CD4-positive, alpha-beta T cell (primary cell): ENCODE measurements at regions not wholly inside any gene's neighbourhood (a gene's known extent, or its start where the extent isn't known, plus 50 kb on each side); places are given as distances from the start of the nearest gene placed in this dataset.

Source experiments
- ATAC-seq: fragments of 200-7000 bp; cut with Tn5 transposase; one replicate; pipeline ENCODE4 v1.10.0; 2022; ENCODE audit warnings: mild to moderate bottlenecking; ENCODE audit not compliant: poor library complexity
- CTCF ChIA-PET: fragments of 350-600 bp; sonication (Branson Sonifier 250); formaldehyde crosslinking; loops from one replicate; lab custom pipeline; 2021; ENCODE audit warnings: antibody characterized with exemption, inconsistent platforms; lab: Charles Lee
- POLR2A ChIA-PET: fragments of 350-600 bp; sonication (Branson Sonifier 250); formaldehyde crosslinking; loops from one replicate; lab custom pipeline; 2021; ENCODE audit warnings: antibody characterized with exemption, inconsistent platforms; lab: Charles Lee
- DNase-seq, 14 experiments: peaks; one replicate each; pipeline ENCODE4 v3.0.0-alpha.2; 2013 to 2020; ENCODE audit warnings: mixed read lengths in 2 of 14
- H3K27ac ChIP-seq, 2 donors: one replicate each; pipeline versions ENCODE4 v1.5.1 to v1.7.0; 2013; ENCODE audit warnings: low read length in 2 of 2, low read depth in 1 of 2, mild to moderate bottlenecking in 1 of 2
- H3K27me3 ChIP-seq, 2 experiments: 1 replicate in 1 of 2; 2 replicates in 1 of 2; pipeline versions ENCODE4 v1.6.1 to v1.7.0; 2013; ENCODE audit warnings: low read length in 2 of 2, control low read depth in 1 of 2, mild to moderate bottlenecking in 1 of 2, moderate library complexity in 1 of 2; ENCODE audit not compliant: insufficient read depth in 2 of 2, control insufficient read depth in 1 of 2
- H3K36me3 ChIP-seq: one replicate; pipeline ENCODE4 v1.6.1; 2013; ENCODE audit warnings: low read length, control low read depth; ENCODE audit not compliant: insufficient read depth
- H3K4me1 ChIP-seq: one replicate; pipeline ENCODE4 v1.6.1; 2013; ENCODE audit warnings: low read length, control low read depth; ENCODE audit not compliant: insufficient read depth
- H3K4me3 ChIP-seq: one replicate; pipeline ENCODE4 v1.5.1; 2013; ENCODE audit warnings: mild to moderate bottlenecking, low read length, moderate library complexity
- H3K9me3 ChIP-seq, 2 experiments: 1 replicate in 1 of 2; 2 replicates in 1 of 2; pipeline versions ENCODE4 v1.6.1 to v1.7.0; 2013; ENCODE audit warnings: low read length in 2 of 2, mild to moderate bottlenecking in 2 of 2, control low read depth in 1 of 2, moderate library complexity in 1 of 2; ENCODE audit not compliant: control insufficient read depth in 1 of 2, insufficient read depth in 1 of 2
- H3K27ac Mint-ChIP-seq: one replicate; pipeline ENCODE4 v1.8.0; 2020; ENCODE audit warnings: mixed read lengths
- H3K27me3 Mint-ChIP-seq: one replicate; pipeline ENCODE4 v1.8.0; 2021; ENCODE audit warnings: mixed read lengths
- H3K36me3 Mint-ChIP-seq: one replicate; pipeline ENCODE4 v1.8.0; 2021; ENCODE audit warnings: low read depth, mixed read lengths
- H3K4me1 Mint-ChIP-seq: one replicate; pipeline ENCODE4 v1.8.0; 2021; ENCODE audit warnings: low read depth, mixed read lengths
- H3K4me3 Mint-ChIP-seq: one replicate; pipeline ENCODE4 v1.8.0; 2020; ENCODE audit warnings: mild to moderate bottlenecking, mixed read lengths
- H3K9me3 Mint-ChIP-seq: one replicate; pipeline ENCODE4 v1.8.0; 2020; ENCODE audit warnings: mixed read lengths
- CTCF ChIP-seq: fragments of 200-600 bp; IDR thresholded peaks from one replicate; pipeline ENCODE4 v1.8.0; 2022; ENCODE audit warnings: antibody characterized with exemption, mild to moderate bottlenecking
- intact Hi-C, 2 experiments: fragments of 100-400 bp; cut with DNase I in 1 of 2; cut with micrococcal nuclease in 1 of 2; formaldehyde crosslinking; loops; one replicate each; pipeline versions ENCODE4 v1.15.1 to v1.9.0; 2023 to 2025; cut with DNase I, micrococcal nuclease

GRCh38 chr13:81025091-81025490 is 684.2 kb upstream of the SPRY2 start:
- Histone ChIP-seq H3K27me3 (no peaks in the 10 kb centered on the region), H3K4me3 (no peak overlapping the region), H3K27ac (no peak overlapping the region), H3K36me3 (no peaks in the 10 kb centered on the region), H3K9me3 (peaks cover 1 to 7% of the 10 kb centered on the region in 2 experiments), H3K4me1 (no peaks in the 10 kb centered on the region)
- no peak for TF ChIP-seq CTCF
- H3K4me3 Mint-ChIP-seq: no peak overlapping the region
- no peaks in the 10 kb centered on the region for H3K27me3 Mint-ChIP-seq
- H3K27ac Mint-ChIP-seq: no peak overlapping the region
- no peaks in the 10 kb centered on the region for H3K36me3 Mint-ChIP-seq
- ChIA-PET CTCF (no interaction called here), POLR2A (no interaction called here)
- intact Hi-C loops: no loop called here
- DNase-seq (no peak), ATAC-seq (no peak)
- no peaks in the 10 kb centered on the region for H3K4me1 Mint-ChIP-seq
- H3K9me3 Mint-ChIP-seq: peaks cover 7% of the 10 kb centered on the region

- CTCF ChIA-PET: no interaction called here
- no peaks in the 10 kb centered on the region for H3K27me3 Mint-ChIP-seq
- no peaks in the 10 kb centered on the region for H3K36me3 Mint-ChIP-seq
- ATAC-seq (no peak), DNase-seq (no peak)
- no peak overlapping the region for H3K27ac Mint-ChIP-seq
- no peaks in the 10 kb centered on the region for H3K27me3 ChIP-seq
- no peak overlapping the region for H3K4me3 ChIP-seq
- H3K9me3 ChIP-seq: peaks cover 0 to 7% of the 10 kb centered on the region in 2 experiments
- no peaks in the 10 kb centered on the region for H3K36me3 ChIP-seq
- H3K4me1 Mint-ChIP-seq: no peaks in the 10 kb centered on the region
- no peak overlapping the region for H3K27ac ChIP-seq
- no peak overlapping the region for H3K4me3 Mint-ChIP-seq
- POLR2A ChIA-PET: no interaction called here
- H3K9me3 Mint-ChIP-seq: peaks cover 5% of the 10 kb centered on the region
- no peaks in the 10 kb centered on the region for H3K4me1 ChIP-seq
- TF ChIP-seq CTCF: no peak
- intact Hi-C loops: no loop called here
These were observed 680.4 kb upstream of the SPRY2 start for GRCh38 chr13:81021284-81021840.

GRCh38 chr13:81020010-81020409 is 679.1 kb upstream of the SPRY2 start:
- H3K4me1 ChIP-seq: no peaks in the 10 kb centered on the region
- ChIA-PET POLR2A (no interaction called here), CTCF (interaction anchor here (0.6 kb wide), 1 partner anchor 1354 kb away, joined by 3 read pairs; no protein-coding TSS in a partner anchor)
- H3K36me3 ChIP-seq: no peaks in the 10 kb centered on the region
- Mint-ChIP-seq H3K9me3 (no peaks in the 10 kb centered on the region), H3K4me1 (no peaks in the 10 kb centered on the region), H3K36me3 (no peaks in the 10 kb centered on the region), H3K4me3 (no peak overlapping the region), H3K27ac (no peak overlapping the region), H3K27me3 (no peaks in the 10 kb centered on the region)
- no peak for DNase-seq
- intact Hi-C loops: no loop called here
- TF ChIP-seq CTCF: no peak
- ATAC-seq: no peak
- no peak overlapping the region for H3K27ac ChIP-seq
- H3K4me3 ChIP-seq: no peak overlapping the region
- no peaks in the 10 kb centered on the region for H3K27me3 ChIP-seq
- peaks cover 0 to 7% of the 10 kb centered on the region in 2 experiments for H3K9me3 ChIP-seq
